Stimulated activated memory B cell treated with anti-CD40 and anti-IgM and Interleukin-4, amounts not matched to agents 10 μg/mL and 1 μg/mL and 100 μg/mL, for 72 hours (primary cell): ENCODE measurements at regions not wholly inside any gene's neighbourhood (a gene's known extent, or its start where the extent isn't known, plus 50 kb on each side); places are given as distances from the start of the nearest gene placed in this dataset.

Experiments used
- ATAC-seq: fragments of 150-1000 bp; cut with Tn5 transposase; 2 replicates; pipeline ENCODE4 v1.10.0; 2021
- H3K27ac Mint-ChIP-seq: one replicate; pipeline ENCODE4 v1.8.0; 2022; ENCODE audit warnings: mild to moderate bottlenecking, mixed read lengths
- H3K27me3 Mint-ChIP-seq: one replicate; pipeline ENCODE4 v1.8.0; 2022; ENCODE audit warnings: mixed read lengths
- H3K36me3 Mint-ChIP-seq: one replicate; pipeline ENCODE4 v1.8.0; 2022; ENCODE audit warnings: mixed read lengths
- H3K4me1 Mint-ChIP-seq: one replicate; pipeline ENCODE4 v1.8.0; 2022; ENCODE audit warnings: mixed read lengths
- H3K4me3 Mint-ChIP-seq: one replicate; pipeline ENCODE4 v1.8.0; 2022; ENCODE audit warnings: mild to moderate bottlenecking, moderate library complexity, mixed read lengths
- H3K9me3 Mint-ChIP-seq: one replicate; pipeline ENCODE4 v1.8.0; 2022; ENCODE audit warnings: mixed read lengths

DNA sequence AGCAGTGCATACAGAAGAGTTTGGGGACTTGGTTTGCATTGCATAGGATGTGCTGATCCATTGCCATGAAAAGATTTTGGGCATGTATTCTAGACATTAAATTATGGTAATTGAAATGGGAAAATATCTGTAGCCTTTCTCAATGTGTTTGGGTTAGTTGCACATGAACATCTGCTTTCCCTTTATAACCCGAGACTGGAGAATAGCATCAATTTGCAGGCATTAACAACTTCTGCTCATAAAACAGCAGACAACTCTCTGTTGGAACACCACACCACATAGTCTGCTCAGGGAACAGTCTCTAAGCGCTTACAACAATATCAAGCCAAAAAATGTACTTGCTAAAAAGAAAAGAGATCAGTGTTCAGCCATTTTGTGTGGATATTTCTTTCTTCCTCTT, 1391.1 kb upstream of the LRRTM3 start:
- Mint-ChIP-seq H3K27me3 (no peaks in the 10 kb centered on the region), H3K27ac (no peak overlapping the region), H3K36me3 (no peaks in the 10 kb centered on the region), H3K4me1 (no peaks in the 10 kb centered on the region), H3K9me3 (no peaks in the 10 kb centered on the region), H3K4me3 (no peak overlapping the region)
- no peak for ATAC-seq

GRCh38 chr10:65544756-65545155, 1381.1 kb upstream of the LRRTM3 start:
- H3K4me1 Mint-ChIP-seq: no peaks in the 10 kb centered on the region
- H3K9me3 Mint-ChIP-seq: peaks cover 2% of the 10 kb centered on the region
- ATAC-seq: no peak
- no peak overlapping the region for H3K4me3 Mint-ChIP-seq
- no peaks in the 10 kb centered on the region for H3K36me3 Mint-ChIP-seq
- no peaks in the 10 kb centered on the region for H3K27me3 Mint-ChIP-seq
- H3K27ac Mint-ChIP-seq: no peak overlapping the region

DNA sequence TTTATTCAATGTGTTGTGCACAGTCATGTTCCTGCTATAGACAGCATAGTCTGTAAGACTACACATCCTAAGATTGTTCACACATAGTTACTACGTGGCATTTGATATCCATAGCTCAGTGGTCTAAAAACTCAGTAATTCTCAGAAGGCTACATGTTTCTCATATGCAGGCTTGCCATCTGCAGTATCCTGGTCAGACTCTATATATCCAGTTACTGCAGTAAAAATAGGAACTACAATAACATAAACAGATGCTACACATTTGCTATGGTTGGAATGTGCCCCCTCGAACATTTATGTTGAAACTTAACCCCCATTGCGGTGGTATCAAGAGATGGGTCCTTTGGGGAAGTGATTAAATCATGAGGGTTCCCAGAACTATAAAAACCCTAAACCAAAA, 1377.8 kb upstream of the LRRTM3 start:
- Mint-ChIP-seq H3K4me1 (no peaks in the 10 kb centered on the region), H3K27ac (no peak overlapping the region), H3K36me3 (no peaks in the 10 kb centered on the region), H3K27me3 (no peaks in the 10 kb centered on the region), H3K4me3 (no peak overlapping the region), H3K9me3 (peaks cover 2% of the 10 kb centered on the region)
- no peak for ATAC-seq

DNA sequence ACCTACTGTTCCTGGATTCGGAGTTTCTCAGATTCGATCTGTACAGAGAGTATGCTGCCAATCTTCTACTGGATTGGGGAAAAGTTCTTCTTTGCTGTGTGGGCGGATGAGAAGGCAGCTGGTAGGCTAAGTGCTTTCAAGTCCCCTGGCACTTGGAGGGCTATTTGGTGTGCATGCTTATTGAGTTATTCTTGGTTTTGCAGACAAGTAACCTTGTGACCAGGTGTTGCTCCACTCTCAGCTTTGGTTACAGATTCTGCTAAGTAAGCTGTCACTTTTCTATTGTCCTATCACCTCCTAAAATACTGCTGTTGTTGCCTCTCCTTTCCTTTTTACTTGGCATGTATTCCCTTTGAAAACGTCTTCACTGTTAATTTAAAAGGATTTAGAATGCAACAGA, 1375.1 kb upstream of the LRRTM3 start:
- no peak for ATAC-seq
- Mint-ChIP-seq H3K27me3 (no peaks in the 10 kb centered on the region), H3K4me1 (no peaks in the 10 kb centered on the region), H3K9me3 (no peaks in the 10 kb centered on the region), H3K4me3 (no peak overlapping the region), H3K27ac (no peak overlapping the region), H3K36me3 (no peaks in the 10 kb centered on the region)

DNA sequence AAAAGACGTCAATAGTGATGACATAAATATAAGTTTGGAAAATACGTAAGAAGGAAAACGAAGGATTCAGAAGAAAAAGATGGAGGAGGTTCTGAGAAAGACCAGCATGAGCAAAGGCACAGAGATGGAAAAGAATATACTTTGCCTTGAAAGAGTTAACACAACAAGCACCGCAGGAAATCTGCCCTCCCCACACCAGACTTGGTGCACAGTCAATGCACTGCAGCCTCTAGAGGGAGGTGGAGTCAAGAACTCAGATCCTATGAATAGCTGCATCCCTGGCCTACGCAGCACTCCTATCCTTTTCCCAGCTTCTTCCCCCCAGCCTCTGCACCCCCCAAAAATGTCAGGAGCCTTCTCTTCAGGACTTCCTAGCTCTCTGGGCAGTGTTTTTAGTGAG, 1370.6 kb upstream of the LRRTM3 start:
- no peak overlapping the region for H3K4me3 Mint-ChIP-seq
- no peak for ATAC-seq
- H3K9me3 Mint-ChIP-seq: peaks cover 2% of the 10 kb centered on the region
- H3K27me3 Mint-ChIP-seq: no peaks in the 10 kb centered on the region
- no peaks in the 10 kb centered on the region for H3K36me3 Mint-ChIP-seq
- H3K4me1 Mint-ChIP-seq: no peaks in the 10 kb centered on the region
- H3K27ac Mint-ChIP-seq: no peak overlapping the region

DNA sequence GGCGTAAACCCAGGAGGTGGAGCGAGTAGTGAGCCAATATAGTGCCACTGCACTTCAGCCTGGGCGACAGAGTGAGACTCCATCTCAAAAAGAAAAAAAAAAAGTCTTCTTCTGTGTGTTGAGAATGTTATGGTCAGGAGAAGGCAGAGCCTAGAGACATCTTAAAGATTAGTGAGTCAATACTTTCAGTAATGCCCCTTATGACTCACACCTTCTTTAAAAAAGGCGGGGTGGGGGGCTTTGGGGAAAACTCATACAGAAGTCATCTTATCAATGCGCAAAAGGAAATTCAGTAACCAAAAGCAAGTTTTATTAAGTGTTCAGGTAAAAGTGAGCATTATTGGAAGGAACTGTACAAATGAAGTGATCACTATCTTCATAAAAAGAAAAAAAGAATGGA, 1369.8 kb upstream of the LRRTM3 start:
- Mint-ChIP-seq H3K27ac (no peak overlapping the region), H3K4me1 (no peaks in the 10 kb centered on the region), H3K9me3 (peaks cover 2% of the 10 kb centered on the region), H3K27me3 (no peaks in the 10 kb centered on the region), H3K36me3 (no peaks in the 10 kb centered on the region), H3K4me3 (no peak overlapping the region)
- ATAC-seq: no peak

GRCh38 chr10:65559369-65559768, 1366.5 kb upstream of the LRRTM3 start:
- Mint-ChIP-seq H3K9me3 (peaks cover 2% of the 10 kb centered on the region), H3K4me1 (no peaks in the 10 kb centered on the region), H3K27ac (no peak overlapping the region), H3K4me3 (no peak overlapping the region), H3K36me3 (no peaks in the 10 kb centered on the region), H3K27me3 (no peaks in the 10 kb centered on the region)
- no peak for ATAC-seq

DNA sequence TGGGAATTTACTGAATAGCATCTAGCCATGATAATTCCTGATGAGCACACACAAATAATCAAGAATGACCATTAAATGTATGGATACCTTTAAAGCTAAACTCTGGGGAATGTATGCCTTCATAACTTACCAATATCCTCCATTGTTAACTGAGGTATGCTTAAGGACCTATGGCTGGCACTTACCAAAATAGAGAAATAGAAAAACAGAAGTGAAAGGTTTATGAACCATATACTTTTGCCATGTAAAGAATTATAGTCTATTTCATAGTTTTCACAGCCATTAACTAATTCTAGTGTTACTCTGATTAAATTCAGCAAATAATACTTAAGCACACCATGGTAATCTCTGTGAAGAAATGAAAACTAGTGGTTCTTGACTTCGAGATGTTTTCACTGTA, 1360.6 kb upstream of the LRRTM3 start:
- Mint-ChIP-seq H3K4me1 (no peaks in the 10 kb centered on the region), H3K36me3 (no peaks in the 10 kb centered on the region), H3K4me3 (no peak overlapping the region), H3K9me3 (no peaks in the 10 kb centered on the region), H3K27me3 (no peaks in the 10 kb centered on the region), H3K27ac (no peak overlapping the region)
- ATAC-seq: no peak

DNA sequence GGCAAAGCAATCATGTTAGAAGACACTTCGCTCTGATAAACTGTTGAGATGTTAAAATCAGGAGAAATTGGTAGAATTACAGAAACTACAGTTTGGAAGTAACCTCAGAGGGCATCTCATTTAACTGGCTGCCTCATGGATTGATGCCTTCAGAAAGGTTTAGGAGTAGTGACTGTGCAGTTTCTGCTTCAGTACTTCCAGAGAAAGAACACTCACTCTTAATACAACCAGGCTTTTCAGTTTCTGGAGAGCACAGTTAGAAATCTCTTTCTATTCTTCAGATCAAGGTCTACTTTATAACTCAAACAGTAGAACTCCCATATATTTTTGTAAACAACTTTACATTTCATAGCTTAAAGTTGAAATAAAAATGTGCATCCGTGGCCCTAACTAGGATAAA, 1358.9 kb upstream of the LRRTM3 start:
- no peak overlapping the region for H3K4me3 Mint-ChIP-seq
- H3K9me3 Mint-ChIP-seq: no peaks in the 10 kb centered on the region
- H3K27me3 Mint-ChIP-seq: no peaks in the 10 kb centered on the region
- H3K27ac Mint-ChIP-seq: no peak overlapping the region
- ATAC-seq: no peak
- H3K4me1 Mint-ChIP-seq: no peaks in the 10 kb centered on the region
- H3K36me3 Mint-ChIP-seq: no peaks in the 10 kb centered on the region

- Mint-ChIP-seq H3K27ac (no peak overlapping the region), H3K9me3 (no peaks in the 10 kb centered on the region), H3K36me3 (no peaks in the 10 kb centered on the region), H3K4me3 (no peak overlapping the region), H3K27me3 (no peaks in the 10 kb centered on the region), H3K4me1 (no peaks in the 10 kb centered on the region)
- no peak for ATAC-seq
These were observed 1355.5 kb upstream of the LRRTM3 start for GRCh38 chr10:65570143-65571010.

- no peaks in the 10 kb centered on the region for H3K4me1 Mint-ChIP-seq
- no peak for ATAC-seq
- no peaks in the 10 kb centered on the region for H3K9me3 Mint-ChIP-seq
- no peak overlapping the region for H3K4me3 Mint-ChIP-seq
- no peak overlapping the region for H3K27ac Mint-ChIP-seq
- no peaks in the 10 kb centered on the region for H3K36me3 Mint-ChIP-seq
- no peaks in the 10 kb centered on the region for H3K27me3 Mint-ChIP-seq
These were observed 1354.7 kb upstream of the LRRTM3 start for GRCh38 chr10:65571011-65571570.

GRCh38 chr10:65581426-65582026, 1344.3 kb upstream of the LRRTM3 start:
- Mint-ChIP-seq H3K36me3 (no peaks in the 10 kb centered on the region), H3K27me3 (no peaks in the 10 kb centered on the region), H3K4me1 (no peaks in the 10 kb centered on the region), H3K27ac (no peak overlapping the region), H3K9me3 (peaks cover 15% of the 10 kb centered on the region), H3K4me3 (no peak overlapping the region)
- no peak for ATAC-seq

DNA sequence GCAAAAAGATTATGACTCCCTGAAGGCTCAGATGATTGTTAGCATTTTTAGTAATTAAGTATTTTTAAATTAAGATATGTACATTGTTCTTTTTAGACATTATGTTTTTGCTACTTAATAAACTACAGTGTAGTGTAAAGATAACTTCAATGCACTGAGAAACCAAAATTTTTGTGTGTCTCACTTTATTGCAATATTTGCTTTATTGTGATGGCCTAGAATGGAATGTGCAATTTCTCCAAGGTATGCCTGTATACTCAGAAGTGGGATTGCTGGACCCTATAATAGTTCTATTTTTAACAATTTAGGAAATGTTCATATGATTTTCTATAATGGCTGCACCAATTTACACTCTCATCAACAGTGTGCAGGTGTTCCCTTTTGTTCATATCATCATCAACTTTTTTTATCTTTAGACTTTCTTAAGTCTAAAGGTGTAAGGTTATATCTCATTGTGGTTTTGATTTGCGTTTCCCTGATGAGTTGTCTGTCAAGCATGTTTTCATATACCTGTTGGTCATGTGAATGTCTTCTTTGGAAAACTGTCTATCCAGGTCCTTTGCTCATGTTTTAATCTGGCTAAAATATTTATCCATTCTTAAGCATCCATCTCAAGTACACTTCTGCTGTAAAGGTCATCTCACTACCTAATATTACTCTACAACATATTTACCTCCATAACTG, 1323.5 kb upstream of the LRRTM3 start:
- ATAC-seq: no peak
- Mint-ChIP-seq H3K9me3 (peaks cover 5% of the 10 kb centered on the region), H3K27ac (no peak overlapping the region)

GRCh38 chr10:65611592-65611991, 1314.2 kb upstream of the LRRTM3 start:
- Mint-ChIP-seq H3K9me3 (peaks cover 16% of the 10 kb centered on the region), H3K36me3 (no peaks in the 10 kb centered on the region), H3K4me1 (no peaks in the 10 kb centered on the region), H3K27me3 (no peaks in the 10 kb centered on the region), H3K27ac (no peak overlapping the region), H3K4me3 (no peak overlapping the region)
- no peak for ATAC-seq

More for the DNA sequence above, 1323.5 kb upstream of the LRRTM3 start:
- H3K27me3 Mint-ChIP-seq: no peaks in the 10 kb centered on the region
- H3K4me3 Mint-ChIP-seq: no peak overlapping the region
- H3K4me1 Mint-ChIP-seq: no peaks in the 10 kb centered on the region
- no peaks in the 10 kb centered on the region for H3K36me3 Mint-ChIP-seq

- ATAC-seq: no peak
These were observed 1310.8 kb upstream of the LRRTM3 start for GRCh38 chr10:65614956-65615565.

More at GRCh38 chr10:65614956-65615565, 1310.8 kb upstream of the LRRTM3 start:
- Mint-ChIP-seq H3K9me3 (peaks cover 6% of the 10 kb centered on the region), H3K36me3 (no peaks in the 10 kb centered on the region), H3K4me1 (no peaks in the 10 kb centered on the region), H3K27ac (no peak overlapping the region), H3K4me3 (no peak overlapping the region), H3K27me3 (no peaks in the 10 kb centered on the region)
